Parathyroid adenoma (tissue), 2 donors: ENCODE measurements at regions not wholly inside any gene's neighbourhood (a gene's known extent, or its start where the extent isn't known, plus 50 kb on each side); places are given as distances from the start of the nearest gene placed in this dataset.

Source experiments
- H2AFZ ChIP-seq: fragments of 300-600 bp; sonication (generic); one replicate; pipeline ENCODE4 v1.7.0; 2017; ENCODE audit warnings: antibody characterized with exemption, mild to moderate bottlenecking
- H3K27ac ChIP-seq: fragments of 300-600 bp; sonication (generic); one replicate; pipeline ENCODE4 v1.7.0; 2017
- H3K27me3 ChIP-seq: fragments of 300-600 bp; sonication (generic); one replicate; pipeline ENCODE4 v1.7.0; 2017; ENCODE audit warnings: low read length; ENCODE audit not compliant: control insufficient read depth, insufficient read depth
- H3K36me3 ChIP-seq: fragments of 300-600 bp; sonication (generic); one replicate; pipeline ENCODE4 v1.7.0; 2017; ENCODE audit warnings: low read length; ENCODE audit not compliant: control insufficient read depth, insufficient read depth
- H3K4me1 ChIP-seq: fragments of 300-600 bp; sonication (generic); one replicate; pipeline ENCODE4 v1.7.0; 2017; ENCODE audit warnings: control low read depth
- H3K4me2 ChIP-seq: fragments of 300-600 bp; sonication (generic); one replicate; pipeline ENCODE4 v1.7.0; 2017; ENCODE audit warnings: low read length
- H3K4me3 ChIP-seq: fragments of 300-600 bp; sonication (generic); one replicate; pipeline ENCODE4 v1.7.0; 2017; ENCODE audit warnings: low read depth, low read length
- H3K79me2 ChIP-seq: fragments of 300-600 bp; sonication (generic); one replicate; pipeline ENCODE4 v1.7.0; 2017; ENCODE audit warnings: control low read depth
- H3K9ac ChIP-seq: fragments of 300-600 bp; sonication (generic); one replicate; pipeline ENCODE4 v1.7.0; 2017; ENCODE audit warnings: mild to moderate bottlenecking
- H3K9me3 ChIP-seq: fragments of 300-600 bp; sonication (generic); one replicate; pipeline ENCODE4 v1.7.0; 2017; ENCODE audit warnings: low read length; ENCODE audit not compliant: control insufficient read depth
- TF ChIP-seq, protein P1 (sequence below): fragments of 300-600 bp; sonication (generic); IDR thresholded peaks from one replicate; pipeline ENCODE4 v1.7.0; 2017; ENCODE audit warnings: antibody characterized with exemption, mild to moderate bottlenecking
- donor health status: primary hyperparathyroidism.

DNA sequence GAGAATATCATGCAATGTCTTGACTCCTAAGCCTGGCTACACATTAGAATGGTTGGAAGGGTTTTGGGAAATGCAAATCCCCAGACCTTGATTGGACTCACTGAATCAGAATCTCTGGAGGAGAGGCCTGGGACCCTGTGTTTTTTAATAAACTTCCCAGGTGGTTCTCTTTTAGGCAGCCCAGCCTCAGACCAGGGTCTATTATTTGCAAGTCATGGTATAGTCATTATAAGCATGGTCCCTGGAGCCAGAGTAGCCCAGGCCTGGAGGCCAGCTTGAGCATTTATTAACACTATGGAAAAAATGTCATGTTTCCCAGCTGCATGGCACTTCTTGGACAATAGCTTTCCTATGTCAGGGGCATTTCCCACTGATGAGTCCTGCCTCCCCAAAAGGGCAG lies 266.9 kb downstream of the NPIPA8 start:
- H2AFZ ChIP-seq: no peak overlapping the region
- H3K27ac ChIP-seq: no peak overlapping the region
- no peak overlapping the region for H3K4me2 ChIP-seq
- no peaks in the 10 kb centered on the region for H3K4me1 ChIP-seq
- no peaks in the 10 kb centered on the region for H3K79me2 ChIP-seq
- no peak overlapping the region for H3K9ac ChIP-seq
- H3K4me3 ChIP-seq: no peak overlapping the region
- H3K36me3 ChIP-seq: no peaks in the 10 kb centered on the region
- H3K27me3 ChIP-seq: no peaks in the 10 kb centered on the region
- TF ChIP-seq, protein P1, sequence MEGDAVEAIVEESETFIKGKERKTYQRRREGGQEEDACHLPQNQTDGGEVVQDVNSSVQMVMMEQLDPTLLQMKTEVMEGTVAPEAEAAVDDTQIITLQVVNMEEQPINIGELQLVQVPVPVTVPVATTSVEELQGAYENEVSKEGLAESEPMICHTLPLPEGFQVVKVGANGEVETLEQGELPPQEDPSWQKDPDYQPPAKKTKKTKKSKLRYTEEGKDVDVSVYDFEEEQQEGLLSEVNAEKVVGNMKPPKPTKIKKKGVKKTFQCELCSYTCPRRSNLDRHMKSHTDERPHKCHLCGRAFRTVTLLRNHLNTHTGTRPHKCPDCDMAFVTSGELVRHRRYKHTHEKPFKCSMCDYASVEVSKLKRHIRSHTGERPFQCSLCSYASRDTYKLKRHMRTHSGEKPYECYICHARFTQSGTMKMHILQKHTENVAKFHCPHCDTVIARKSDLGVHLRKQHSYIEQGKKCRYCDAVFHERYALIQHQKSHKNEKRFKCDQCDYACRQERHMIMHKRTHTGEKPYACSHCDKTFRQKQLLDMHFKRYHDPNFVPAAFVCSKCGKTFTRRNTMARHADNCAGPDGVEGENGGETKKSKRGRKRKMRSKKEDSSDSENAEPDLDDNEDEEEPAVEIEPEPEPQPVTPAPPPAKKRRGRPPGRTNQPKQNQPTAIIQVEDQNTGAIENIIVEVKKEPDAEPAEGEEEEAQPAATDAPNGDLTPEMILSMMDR: no peak
- H3K9me3 ChIP-seq: no peaks in the 10 kb centered on the region

DNA sequence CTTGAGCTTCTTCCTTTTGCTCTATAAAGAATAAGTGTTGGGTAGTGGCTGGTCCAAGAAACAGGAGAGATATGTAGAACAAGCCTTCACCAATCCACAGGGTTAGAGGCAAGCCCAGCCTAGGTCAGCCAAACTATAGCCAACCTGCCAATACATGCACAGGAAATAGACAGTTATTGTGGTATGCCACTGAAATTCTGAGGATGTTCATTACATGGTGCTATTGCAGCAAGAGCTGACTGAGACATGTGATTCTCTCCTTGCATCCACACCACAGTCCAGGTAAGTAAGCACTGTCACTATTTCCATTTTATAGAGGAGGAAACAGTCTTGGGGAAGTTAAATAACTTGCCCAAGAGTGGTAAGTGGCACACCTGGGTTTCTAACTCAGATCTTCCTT lies 268.1 kb downstream of the NPIPA8 start:
- Histone ChIP-seq H3K4me3 (no peak overlapping the region), H3K4me1 (no peaks in the 10 kb centered on the region), H3K36me3 (no peaks in the 10 kb centered on the region), H3K9ac (no peak overlapping the region), H2AFZ (no peak overlapping the region), H3K79me2 (no peaks in the 10 kb centered on the region), H3K4me2 (no peak overlapping the region), H3K27ac (no peak overlapping the region), H3K9me3 (no peaks in the 10 kb centered on the region), H3K27me3 (no peaks in the 10 kb centered on the region)
- TF ChIP-seq, protein P1: no peak

DNA sequence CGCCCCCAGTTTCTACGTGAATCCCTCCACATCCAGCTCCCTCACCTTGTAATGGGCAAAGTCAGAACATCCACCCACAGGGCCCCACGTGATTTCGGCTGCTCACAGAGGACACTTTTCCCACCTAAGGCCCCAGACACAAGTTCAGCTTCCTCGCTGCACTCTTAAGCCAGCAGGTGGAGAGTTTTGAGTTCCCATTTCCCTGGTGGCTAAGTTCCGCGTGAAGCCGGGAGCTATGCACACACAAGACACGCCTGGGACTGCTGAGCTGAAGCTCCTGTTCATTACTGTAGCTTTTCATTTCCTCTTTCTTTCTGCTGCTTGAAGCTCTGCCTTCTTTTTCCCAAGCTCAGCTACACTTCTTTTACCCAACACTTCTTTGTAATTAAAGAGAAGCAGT lies 273.8 kb downstream of the NPIPA8 start:
- Histone ChIP-seq H3K79me2 (no peaks in the 10 kb centered on the region), H3K36me3 (no peaks in the 10 kb centered on the region), H3K4me3 (no peak overlapping the region), H3K27ac (no peak overlapping the region), H3K27me3 (no peaks in the 10 kb centered on the region), H3K4me2 (no peak overlapping the region), H3K4me1 (no peaks in the 10 kb centered on the region), H2AFZ (no peak overlapping the region), H3K9ac (no peak overlapping the region), H3K9me3 (no peaks in the 10 kb centered on the region)
- TF ChIP-seq, protein P1: no peak

DNA sequence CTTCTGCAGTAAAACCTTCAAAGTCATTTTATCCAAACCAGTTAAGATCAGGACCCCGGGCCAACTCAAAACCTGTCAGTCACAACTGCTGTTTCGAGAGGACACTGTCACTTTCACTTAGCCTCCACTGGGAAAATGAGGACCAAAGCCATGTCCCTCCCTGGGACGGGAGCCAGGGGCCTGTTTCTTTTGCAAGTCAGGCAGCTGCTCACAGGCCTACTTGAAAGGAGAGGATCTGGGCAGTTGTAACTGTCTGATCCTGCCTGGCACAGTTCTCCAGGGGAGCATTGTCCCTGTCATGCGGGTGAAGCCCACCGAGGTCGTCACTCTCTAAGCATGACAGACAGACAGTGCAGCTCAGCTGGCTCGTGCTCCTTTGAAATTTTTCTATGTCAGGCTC lies 276.2 kb downstream of the NPIPA8 start:
- no peaks in the 10 kb centered on the region for H3K79me2 ChIP-seq
- no peaks in the 10 kb centered on the region for H3K27me3 ChIP-seq
- no peak overlapping the region for H3K4me3 ChIP-seq
- no peaks in the 10 kb centered on the region for H3K9me3 ChIP-seq
- no peaks in the 10 kb centered on the region for H3K4me1 ChIP-seq
- no peaks in the 10 kb centered on the region for H3K36me3 ChIP-seq
- H3K4me2 ChIP-seq: no peak overlapping the region
- H3K9ac ChIP-seq: no peak overlapping the region
- TF ChIP-seq, protein P1: no peak
- no peak overlapping the region for H3K27ac ChIP-seq
- H2AFZ ChIP-seq: no peak overlapping the region

DNA sequence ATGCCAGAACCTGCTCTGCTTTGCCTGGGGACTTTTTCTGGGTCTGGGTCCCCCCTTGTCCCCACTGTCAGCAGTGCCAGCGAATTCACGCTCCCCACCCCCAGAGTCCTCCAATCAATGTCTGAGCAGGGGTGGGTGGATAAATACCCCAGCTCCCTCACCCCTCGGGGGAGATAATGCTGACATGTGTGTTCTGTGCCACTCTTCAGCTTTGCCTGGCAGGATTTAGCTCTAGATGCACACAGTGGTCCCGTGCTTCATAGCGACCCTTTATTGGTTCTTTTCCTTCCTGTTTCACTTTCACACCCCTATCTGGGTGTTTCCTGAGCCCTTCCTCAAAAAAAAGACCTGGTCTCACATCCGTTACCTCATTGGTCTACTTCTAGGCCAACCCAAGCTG lies 277.0 kb downstream of the NPIPA8 start:
- H3K27ac ChIP-seq: no peak overlapping the region
- no peaks in the 10 kb centered on the region for H3K27me3 ChIP-seq
- H3K4me3 ChIP-seq: no peak overlapping the region
- TF ChIP-seq, protein P1: no peak
- no peak overlapping the region for H2AFZ ChIP-seq
- no peak overlapping the region for H3K4me2 ChIP-seq
- H3K9me3 ChIP-seq: no peaks in the 10 kb centered on the region
- H3K4me1 ChIP-seq: no peaks in the 10 kb centered on the region
- H3K79me2 ChIP-seq: no peaks in the 10 kb centered on the region
- no peaks in the 10 kb centered on the region for H3K36me3 ChIP-seq
- no peak overlapping the region for H3K9ac ChIP-seq
